NCI-H774 (cell line): ENCODE measurements at regions not wholly inside any gene's neighbourhood (a gene's known extent, or its start where the extent isn't known, plus 50 kb on each side); places are given as distances from the start of the nearest gene placed in this dataset.

Experiments used
- DNase-seq: peaks from one replicate; lab custom pipeline; 2025; lab: John Stamatoyannopoulos, UW

GRCh38 chr5:135120951-135121350 is 86.9 kb upstream of the PITX1 start:
- no peak for DNase-seq

DNA sequence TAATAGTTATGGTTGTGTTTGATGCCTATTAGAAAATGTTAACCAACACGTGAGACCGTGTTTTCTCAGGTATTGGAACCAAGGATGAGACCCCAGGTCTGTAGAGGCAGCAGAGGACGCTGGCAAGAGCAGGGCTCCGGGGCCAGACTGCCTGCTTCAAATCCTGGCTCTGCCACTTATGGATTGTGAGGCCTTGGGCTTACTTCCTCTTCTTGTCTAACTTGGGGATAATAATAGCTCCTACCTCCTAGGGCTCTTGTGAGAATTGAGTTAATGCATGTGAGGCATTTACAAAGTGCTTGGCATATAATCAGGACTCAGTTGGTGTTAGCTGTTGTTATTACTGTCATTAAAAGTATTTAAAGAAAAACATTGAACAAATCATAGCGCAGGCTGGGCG is 85.5 kb upstream of the PITX1 start:
- DNase-seq: no peak

DNA sequence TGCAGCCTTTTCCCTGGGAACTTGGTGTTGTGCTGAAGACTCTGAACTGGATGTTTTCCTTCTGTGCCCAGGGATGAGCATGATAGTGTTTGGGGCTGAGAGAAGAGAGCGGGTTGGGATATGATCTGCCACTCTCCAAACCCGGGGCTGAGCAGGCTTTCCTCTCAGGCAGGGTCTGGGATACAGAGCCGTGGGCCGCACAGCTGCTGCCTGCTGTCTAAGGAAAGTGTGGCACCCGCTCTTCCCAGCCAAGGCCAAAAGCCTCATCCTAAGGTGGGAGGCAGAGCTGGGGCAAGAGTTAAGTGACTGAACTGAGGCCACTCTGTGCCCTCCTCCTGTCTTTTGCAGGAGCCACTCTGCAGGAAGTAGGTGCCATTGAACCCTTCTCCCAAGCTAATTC is 83.6 kb upstream of the PITX1 start:
- DNase-seq: no peak

DNA sequence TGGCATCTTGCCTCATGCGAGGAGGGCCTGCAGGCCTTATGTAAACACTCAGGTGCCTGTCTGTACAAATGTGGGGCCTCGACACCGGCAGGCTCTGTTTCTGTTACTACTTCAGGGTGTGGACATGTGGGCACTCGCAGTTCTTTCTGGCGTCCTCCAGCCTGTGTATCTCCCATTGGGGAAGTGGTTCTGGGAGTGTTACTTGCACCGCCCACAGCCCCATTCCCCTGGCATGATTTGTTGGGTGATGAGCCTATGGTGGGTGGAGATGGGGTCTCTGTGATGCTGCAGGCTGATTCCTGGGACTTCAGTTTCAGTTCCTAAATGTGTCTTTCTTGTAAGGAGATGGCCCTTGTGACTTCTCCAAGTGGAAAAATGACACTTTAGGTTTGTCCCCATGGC is 82.1 kb upstream of the PITX1 start:
- no peak for DNase-seq

DNA sequence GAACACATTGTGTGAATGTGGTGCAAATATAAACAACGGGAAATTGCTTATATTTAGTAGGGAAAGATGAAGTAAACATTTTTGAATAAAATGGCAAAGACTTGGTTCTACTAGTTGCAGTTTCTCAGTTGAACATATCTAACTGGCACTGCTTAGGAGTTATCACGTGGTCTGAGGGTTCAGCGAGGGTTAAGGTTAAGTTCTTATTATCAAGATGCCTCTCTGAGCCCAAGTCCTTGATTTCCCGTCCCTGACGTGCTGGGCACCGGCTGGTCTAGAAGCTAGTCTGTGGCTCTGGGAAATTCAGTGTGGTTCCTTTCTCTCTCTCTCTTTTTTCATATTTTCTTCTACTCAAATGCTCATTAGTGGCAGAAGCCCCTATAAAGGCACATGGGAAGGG is 81.6 kb upstream of the PITX1 start:
- DNase-seq: no peak

DNA sequence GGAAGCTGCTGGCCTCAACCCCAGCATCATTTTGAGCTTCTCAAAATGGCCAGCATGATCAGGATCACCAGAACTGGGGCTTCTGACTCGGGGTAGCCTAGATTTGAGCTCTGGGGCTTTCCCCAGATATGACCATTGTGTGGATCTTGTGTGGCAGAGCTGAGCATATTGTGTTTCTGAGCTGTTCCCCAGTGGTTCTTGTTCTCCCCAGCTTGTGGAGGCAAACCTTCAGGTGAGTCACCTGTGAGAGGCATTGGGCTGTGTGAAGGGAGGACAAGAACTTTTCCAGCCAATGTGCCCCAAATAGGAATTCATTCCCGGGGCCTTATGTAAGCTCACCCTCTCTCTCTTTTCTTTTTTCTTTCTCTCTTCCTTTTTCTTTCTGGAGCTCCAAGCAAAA is 80.7 kb upstream of the PITX1 start:
- DNase-seq: no peak

DNA sequence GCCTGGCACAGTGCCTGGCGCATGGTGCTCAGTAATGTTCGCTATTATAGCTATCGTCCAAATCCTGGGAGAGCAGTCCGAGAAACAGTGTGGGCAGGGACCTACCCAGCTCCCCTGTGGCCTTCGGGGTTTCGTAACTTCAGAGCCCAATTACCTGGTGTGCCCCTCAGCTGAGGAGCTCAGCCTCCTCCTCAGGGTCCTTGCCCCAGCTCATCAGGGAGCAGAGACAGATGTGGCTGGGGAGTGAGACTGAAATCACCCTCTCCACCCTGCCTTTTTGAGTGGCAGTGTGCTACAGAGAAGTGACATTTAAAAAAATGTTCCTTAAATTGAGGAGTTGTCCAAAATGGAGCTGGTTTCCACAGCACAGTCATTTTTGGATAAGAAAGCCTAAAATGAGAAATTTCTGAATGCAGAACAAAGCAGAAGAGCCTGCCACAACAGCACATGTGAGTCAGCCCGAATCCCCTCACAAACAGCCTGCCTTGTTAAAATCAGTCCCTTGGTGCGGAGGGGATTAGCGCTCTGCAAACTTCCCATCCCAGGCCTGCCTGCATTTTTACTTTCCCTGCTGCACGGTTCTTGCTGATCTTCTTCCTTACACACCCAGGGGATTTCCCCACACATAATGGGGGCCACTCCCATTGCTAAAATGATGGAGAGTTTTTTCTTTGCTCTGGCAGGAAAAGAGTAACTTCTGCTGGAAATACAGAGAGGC is 78.1 kb upstream of the PITX1 start:
- DNase-seq: no peak

- DNase-seq: no peak
These were observed 77.0 kb upstream of the PITX1 start for GRCh38 chr5:135110785-135111596.

GRCh38 chr5:135108992-135109391 is 75.0 kb upstream of the PITX1 start:
- no peak for DNase-seq

GRCh38 chr5:135108569-135108968 is 74.5 kb upstream of the PITX1 start:
- no peak for DNase-seq

- no peak for DNase-seq
These were observed 74.0 kb upstream of the PITX1 start for GRCh38 chr5:135107986-135108385.

DNA sequence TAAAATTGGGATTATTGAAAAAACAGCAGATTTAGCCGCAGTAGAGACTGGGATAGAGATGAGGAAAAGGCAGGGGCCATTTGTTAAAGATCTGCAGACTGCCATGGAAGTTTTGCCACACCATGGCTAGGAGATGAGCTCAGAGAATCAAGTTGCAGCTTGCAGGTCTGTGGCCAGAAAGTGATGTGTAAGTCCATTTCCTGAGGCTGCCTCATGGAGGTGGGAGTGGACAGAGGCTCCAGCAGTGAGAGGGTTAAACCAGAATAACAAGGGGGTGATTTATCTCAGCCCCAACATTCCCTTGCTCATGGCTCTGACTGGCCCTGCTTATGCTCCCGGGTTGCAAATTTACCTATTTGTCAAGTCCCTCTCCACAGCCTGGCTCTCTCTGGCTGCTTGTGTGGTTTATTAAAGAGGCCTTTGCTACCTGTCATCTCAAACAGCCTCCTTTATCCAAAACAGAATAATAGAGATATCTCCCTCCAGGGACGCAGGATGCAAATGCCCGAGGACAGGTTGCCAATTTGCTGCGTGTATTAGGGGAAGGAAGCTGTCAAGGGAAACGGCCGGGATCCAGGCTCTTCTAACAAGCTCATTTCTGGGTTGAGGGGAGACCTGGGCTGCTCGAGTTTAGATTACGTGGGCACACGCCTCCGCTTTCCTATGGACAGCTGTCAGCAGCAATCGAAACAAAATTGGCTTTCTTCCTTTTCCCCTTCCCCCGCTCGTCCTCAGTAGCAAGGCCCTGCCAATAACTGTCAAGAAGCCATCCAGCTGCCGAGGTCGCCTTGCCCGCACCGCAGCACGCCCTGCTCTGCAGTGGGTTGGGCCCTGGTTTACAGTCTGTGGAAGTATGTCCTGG is 72.8 kb upstream of the PITX1 start:
- DNase-seq: no peak

- DNase-seq: no peak
These were observed 72.1 kb upstream of the PITX1 start for GRCh38 chr5:135106136-135106535.

DNA sequence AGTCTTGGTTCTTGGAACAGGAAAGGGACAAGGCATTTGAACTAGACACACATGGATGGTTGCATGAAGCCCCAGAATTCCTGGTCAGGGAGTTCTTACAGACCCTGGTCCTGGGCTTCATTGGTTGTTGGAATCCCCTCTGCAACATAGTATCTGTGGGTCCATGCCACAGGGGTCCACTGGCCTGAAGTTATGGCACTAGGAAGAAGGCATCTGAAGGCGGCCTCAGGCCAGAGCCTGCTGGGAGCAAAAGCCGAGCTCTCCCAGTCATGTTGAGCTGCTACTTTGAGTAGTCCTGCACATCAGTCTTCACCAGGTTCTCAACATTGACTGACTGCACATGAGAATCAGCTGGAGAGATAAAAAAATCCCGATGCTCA is 71.1 kb upstream of the PITX1 start:
- DNase-seq: no peak

DNA sequence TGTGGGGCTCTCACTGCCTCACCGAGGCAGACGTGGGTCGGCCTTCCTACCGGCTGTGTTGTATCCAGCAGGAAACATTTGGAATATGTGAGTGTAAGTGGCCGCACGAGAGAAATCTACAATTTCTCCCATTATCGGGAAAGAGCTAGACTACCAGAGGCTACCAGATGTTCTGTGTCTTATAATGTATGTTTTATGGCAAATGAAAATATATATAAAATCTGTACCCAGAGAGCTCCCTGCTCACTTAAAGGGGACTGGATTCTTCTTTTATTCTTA is 69.5 kb upstream of the PITX1 start:
- DNase-seq: no peak

DNA sequence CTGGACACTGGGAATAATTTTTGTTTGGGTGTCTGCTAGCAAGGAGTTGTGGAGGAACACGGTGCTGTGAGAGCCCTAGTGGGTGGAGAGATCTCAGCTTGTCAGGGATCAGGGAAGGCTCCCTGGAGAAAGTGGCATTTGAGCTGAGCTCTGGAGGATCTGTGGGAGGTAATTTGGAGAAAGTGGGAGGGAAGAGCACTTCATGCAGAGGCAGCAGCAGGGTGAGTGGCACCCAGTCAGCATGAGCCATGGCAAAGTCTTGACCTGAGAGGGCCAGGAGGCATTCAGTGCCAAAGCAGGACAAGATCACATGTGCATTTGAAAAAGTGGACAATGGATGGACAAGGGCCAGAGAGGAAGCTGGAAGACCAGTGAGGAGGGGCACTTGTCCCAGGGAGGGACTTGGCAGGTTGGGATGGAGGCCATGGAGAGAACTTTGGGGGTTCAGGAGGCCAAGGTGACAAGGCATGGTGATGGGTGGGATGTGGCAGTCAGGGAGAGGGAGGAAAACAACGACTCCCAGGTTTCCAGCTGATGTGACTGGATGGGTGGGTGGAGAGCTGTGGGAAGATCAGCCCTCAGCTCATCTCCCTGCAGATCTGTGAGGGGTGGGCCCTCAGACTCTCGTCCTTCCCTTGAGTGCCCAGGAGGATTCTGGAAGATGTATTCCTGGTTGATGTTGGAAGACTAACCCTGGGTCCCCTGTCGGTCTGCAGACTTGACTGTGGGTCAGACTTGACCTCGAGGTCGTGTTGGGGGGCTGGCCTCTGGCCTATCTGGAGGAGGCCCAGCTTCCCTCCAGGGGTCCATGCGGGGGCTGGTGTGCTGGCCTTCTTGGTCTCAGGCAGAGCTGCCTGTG is 68.9 kb upstream of the PITX1 start:
- DNase-seq: no peak

DNA sequence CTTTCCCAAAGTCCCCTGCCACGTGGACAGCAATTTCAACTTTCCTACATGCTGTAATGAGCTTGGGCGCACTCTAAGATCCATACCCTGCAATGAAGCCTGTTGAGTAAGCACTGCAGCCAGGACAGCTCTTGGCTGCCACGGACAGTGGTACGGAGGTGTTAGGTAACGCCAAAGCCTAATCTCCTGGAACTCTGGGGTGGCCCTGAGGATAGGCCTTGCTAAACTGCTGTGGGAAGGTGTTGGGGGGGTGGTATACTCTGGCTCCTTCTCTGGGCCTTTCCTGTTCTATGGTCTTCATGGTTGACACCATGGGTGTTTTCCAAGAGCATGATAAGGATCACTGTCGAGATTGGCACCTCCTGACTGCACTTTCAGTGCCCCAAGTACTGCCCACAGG is 66.4 kb upstream of the PITX1 start:
- DNase-seq: no peak

- DNase-seq: no peak
These were observed 66.0 kb upstream of the PITX1 start for GRCh38 chr5:135100011-135100410.

DNA sequence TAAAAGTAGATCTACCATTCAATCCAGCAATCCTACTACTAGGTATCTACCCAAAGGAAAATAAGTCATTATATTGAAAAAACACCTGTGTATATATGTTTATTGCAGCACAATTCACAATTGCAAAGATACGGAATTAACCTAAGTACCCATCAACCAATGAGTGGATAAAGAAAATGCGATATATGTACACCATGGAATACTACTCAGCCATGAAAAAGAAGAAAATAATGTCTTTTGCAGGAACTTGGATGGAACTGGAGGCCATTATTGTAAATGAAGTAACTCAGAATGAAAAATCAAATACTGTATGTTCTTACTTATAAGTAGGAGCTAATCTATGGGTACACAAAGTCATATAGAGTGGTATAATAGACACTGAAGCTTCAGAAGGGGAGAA is 63.4 kb upstream of the PITX1 start:
- no peak for DNase-seq

- DNase-seq: no peak
These were observed 61.8 kb upstream of the PITX1 start for GRCh38 chr5:135095871-135096270.

GRCh38 chr5:135095052-135095715 is 61.2 kb upstream of the PITX1 start:
- DNase-seq: no peak
